ENCODE measurements at regions not wholly inside any gene's neighbourhood (a gene's known extent, or its start where the extent isn't known, plus 50 kb on each side); places are given as distances from the start of the nearest gene placed in this dataset.
"Not testable (repeated sequence)": the region's sequence is repeated elsewhere in the genome, so short reads cannot be mapped to it uniquely, and the experiment has no call there.

DNA sequence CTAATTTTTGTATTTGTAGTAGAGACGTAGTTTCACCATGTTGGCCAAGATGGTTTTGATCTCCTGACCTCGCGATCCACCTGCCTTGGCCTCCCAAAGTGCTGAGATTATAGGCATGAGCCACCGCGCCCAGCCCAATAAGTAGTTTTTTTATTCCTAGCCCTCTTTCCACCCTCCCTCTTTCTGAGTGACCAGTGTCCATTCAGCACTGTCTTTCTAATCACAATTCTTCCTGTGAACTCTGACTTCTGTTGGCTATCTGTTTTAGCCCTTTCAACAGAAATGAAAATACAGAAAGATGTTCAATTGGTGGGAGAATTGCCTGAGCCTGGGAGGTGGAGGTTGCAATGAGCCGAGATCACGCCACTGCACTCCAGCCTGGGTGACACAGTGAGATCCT is 122.3 kb upstream of the LIFR start:
- not testable (repeated sequence) for DNase-seq (ENCODE audit: low read depth)

- DNase-seq (ENCODE audit: low read depth), result no peak
Observed at GRCh38 chr5:38680094-38680825, 123.8 kb upstream of the LIFR start.

DNA sequence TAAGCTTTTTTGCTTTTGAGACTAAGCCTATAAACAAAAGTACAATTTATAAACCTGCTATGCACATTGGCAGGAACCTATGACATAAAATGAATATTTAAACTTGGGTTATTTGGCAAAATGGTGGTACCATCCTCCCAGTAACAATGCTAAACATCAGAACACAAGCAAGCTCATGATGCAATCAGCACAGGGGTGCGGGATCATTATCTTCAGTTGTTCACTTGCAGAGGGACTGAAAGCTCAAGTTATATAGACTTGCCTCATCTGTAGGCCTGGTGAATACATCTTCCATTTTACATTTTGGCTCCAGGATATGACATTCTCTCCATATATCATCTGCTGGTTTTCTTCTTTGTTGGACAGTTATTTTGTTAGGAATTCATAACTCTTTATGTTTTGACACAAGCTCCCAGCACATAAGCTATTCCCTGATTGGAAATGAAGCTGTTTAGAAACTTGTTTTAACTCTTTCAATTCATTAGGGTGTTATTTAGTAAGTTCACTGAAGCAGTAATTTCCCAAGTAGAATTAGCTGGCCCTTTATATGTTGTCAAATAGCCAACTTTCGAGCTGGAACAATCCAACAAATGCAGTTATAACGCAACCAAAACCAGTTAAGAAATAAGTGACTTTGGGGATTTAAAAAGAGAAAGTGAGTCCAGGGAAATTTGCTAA is 124.7 kb upstream of the LIFR start:
- no peak for DNase-seq (ENCODE audit: low read depth)

GRCh38 chr5:38681966-38682365 is 125.5 kb upstream of the LIFR start:
- DNase-seq (ENCODE audit: low read depth), result no peak

DNA sequence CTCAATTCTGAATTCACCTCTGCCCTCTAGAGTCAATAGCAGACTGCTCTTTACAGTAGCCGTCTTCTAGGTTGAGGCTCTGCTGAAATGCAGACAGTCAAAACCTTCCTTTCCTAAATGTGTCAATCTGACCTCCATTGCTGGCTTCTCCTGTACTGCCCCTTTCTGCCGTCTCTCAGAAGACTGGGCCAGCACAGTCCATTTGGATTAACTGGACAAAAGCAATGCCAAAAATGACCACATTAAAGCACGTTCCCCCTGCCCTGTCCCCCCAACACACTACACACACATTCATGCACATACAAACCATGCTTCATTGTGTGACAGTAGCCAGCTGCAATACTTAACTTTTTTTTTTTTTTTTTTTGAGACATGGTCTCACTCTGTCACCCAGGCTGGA is 130.2 kb upstream of the LIFR start:
- DNase-seq (ENCODE audit: low read depth), result no peak

- DNase-seq (ENCODE audit: low read depth), result no peak
Observed at GRCh38 chr5:38692346-38692745, 135.9 kb upstream of the LIFR start.

GRCh38 chr5:38692781-38693527 is 136.5 kb upstream of the LIFR start:
- DNase-seq (ENCODE audit: low read depth), result no peak

GRCh38 chr5:38695021-38695958 is 138.8 kb upstream of the LIFR start:
- peak; percentile 86 for DNase-seq (ENCODE audit: low read depth)

- DNase-seq (ENCODE audit: low read depth), result peak; percentile 86
Observed at GRCh38 chr5:38697013-38697412, 140.6 kb upstream of the LIFR start.

- DNase-seq (ENCODE audit: low read depth), result not testable (repeated sequence)
Observed at GRCh38 chr5:38705529-38705928, 140.3 kb upstream of the OSMR start.

DNA sequence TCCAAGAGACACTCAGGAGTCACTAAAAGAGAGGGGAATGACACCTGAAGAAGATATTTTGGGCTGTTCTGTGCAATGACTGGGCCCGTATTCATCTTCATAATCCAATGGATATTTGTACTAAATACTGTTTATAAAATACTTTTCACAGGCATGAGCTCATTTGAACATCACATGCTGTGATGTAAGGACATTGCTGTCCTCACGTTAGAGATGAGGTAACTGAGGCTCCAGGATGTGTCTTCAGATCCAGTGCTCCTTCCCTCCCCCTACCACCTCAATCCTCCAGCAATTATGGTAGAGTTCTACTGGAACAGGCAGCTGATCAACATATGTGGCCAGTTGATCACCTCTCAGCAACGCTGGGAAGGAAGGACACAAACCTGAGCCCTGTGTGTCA is 139.4 kb upstream of the OSMR start:
- no peak for DNase-seq (ENCODE audit: low read depth)

GRCh38 chr5:38707352-38708210 is 138.2 kb upstream of the OSMR start:
- no peak for DNase-seq (ENCODE audit: low read depth)

- DNase-seq (ENCODE audit: low read depth), result no peak
Observed at GRCh38 chr5:38709678-38710306, 136.0 kb upstream of the OSMR start.

DNA sequence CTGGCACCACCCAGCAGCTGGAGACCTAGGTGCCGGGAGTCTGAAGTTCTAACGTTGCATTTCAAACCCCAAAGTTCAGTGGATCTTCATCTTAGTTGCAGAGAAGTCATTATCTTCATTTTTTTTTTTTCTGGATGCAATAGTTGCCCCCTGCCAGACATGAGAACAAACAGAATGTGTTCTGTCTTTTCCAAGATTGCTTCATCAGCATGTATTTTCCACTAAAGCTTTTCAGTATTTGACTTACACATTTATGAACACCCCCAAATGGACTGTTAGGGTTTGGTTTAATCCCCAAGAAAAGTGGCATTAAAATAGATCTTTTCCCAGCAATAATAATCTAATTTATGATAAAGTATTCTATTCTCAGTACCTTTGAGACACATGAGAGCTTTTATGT is 135.2 kb upstream of the OSMR start:
- DNase-seq (ENCODE audit: low read depth), result no peak

GRCh38 chr5:38712391-38712790 is 133.4 kb upstream of the OSMR start:
- DNase-seq (ENCODE audit: low read depth), result no peak

- no peak for DNase-seq (ENCODE audit: low read depth)
Observed at GRCh38 chr5:38714240-38714639, 131.6 kb upstream of the OSMR start.

DNA sequence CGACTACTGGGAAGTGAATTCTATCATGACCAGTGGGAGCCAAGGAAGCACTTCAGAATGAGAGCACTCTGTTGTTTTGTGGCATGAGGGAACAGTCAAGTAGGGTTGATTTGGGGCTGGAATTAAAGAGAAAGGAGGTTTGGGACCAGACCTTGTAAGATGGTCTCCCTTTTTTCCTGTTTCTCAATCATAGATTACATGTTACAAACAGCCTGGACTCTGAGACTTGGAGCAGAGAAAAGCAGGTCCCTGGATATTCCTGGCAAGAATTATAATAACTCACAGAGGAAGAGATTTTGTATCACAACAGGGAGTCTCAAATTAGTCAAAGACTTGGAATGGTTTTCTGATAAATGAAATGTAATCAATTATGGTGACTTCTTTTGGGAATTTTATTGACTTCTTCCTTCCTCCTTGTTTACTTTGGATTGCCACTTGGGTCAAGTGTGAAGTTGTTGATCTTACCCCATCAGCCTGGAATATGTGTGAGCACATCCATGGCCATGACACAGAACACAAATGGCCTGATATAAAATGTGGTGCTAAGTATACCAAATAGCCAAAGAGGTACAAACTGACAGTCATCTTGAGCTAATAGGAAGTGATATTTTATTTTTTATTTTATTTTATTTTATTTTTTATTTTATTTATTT is 131.0 kb upstream of the OSMR start:
- DNase-seq (ENCODE audit: low read depth), result no peak

- peak; percentile 55 for DNase-seq (ENCODE audit: low read depth)
Observed at GRCh38 chr5:38715696-38716095, 130.1 kb upstream of the OSMR start.

GRCh38 chr5:38716516-38716915 is 129.3 kb upstream of the OSMR start:
- no peak for DNase-seq (ENCODE audit: low read depth)

All from renal cortical epithelial cell (primary cell).